ENCODE measurements at regions not wholly inside any gene's neighbourhood (a gene's known extent, or its start where the extent isn't known, plus 50 kb on each side); places are given as distances from the start of the nearest gene placed in this dataset.

DNA sequence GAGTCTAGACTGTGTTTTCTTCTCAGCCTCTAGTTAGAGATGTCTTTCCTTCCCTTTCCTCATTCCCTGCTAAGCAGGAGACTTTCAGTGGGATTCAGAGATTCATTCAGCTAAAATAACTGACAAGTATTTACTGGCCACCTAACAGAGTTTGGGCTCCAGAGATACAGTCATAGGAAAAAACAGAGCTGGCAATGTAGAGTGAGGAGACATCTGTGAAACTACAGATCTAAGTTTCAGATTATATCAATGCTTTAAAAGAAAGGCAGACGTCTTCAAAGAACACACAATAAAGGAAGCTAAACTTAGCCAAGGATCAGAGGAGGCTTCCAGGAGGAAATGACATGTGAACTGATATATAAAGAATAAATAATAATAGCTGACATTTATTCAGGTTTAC is 355.6 kb upstream of the DDI1 start:
- no peaks in the 10 kb centered on the region for H3K4me1 ChIP-seq (ENCODE audit: insufficient read depth, low read length, poor library complexity, severe bottlenecking)
- intact Hi-C loops (cut with micrococcal nuclease; ENCODE audit: unreplicated experiment), result no loop called here
- no peak overlapping the region for H2AFZ ChIP-seq (ENCODE audit: low read length)
- ChIA-PET POLR2A (interaction anchor here (0.5 to 0.6 kb wide), 2 partner anchors 11 to 298 kb away, joined by 3 read pairs; no protein-coding TSS in a partner anchor), CTCF (ENCODE audit: unreplicated experiment) (no interaction called here)
- no peak overlapping the region for H3K4me2 ChIP-seq (ENCODE audit: low read length)
- no peak for DNase-seq (ENCODE audit: low spot score)
- H3K27ac ChIP-seq (ENCODE audit: low read depth, low read length, poor library complexity, severe bottlenecking), result no peak overlapping the region
- no peaks in the 10 kb centered on the region for H3K9me3 ChIP-seq (ENCODE audit: low read length)
- TF ChIP-seq, protein P1, sequence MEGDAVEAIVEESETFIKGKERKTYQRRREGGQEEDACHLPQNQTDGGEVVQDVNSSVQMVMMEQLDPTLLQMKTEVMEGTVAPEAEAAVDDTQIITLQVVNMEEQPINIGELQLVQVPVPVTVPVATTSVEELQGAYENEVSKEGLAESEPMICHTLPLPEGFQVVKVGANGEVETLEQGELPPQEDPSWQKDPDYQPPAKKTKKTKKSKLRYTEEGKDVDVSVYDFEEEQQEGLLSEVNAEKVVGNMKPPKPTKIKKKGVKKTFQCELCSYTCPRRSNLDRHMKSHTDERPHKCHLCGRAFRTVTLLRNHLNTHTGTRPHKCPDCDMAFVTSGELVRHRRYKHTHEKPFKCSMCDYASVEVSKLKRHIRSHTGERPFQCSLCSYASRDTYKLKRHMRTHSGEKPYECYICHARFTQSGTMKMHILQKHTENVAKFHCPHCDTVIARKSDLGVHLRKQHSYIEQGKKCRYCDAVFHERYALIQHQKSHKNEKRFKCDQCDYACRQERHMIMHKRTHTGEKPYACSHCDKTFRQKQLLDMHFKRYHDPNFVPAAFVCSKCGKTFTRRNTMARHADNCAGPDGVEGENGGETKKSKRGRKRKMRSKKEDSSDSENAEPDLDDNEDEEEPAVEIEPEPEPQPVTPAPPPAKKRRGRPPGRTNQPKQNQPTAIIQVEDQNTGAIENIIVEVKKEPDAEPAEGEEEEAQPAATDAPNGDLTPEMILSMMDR (conservative IDR thresholded peaks at IDR 0.05; ENCODE audit: low read length), result no peak
- no peak for TF ChIP-seq EZH2phosphoT487 (IDR thresholded peaks at IDR 0.05; ENCODE audit: borderline replicate concordance, low read depth, low read length)
- H3K79me2 ChIP-seq (ENCODE audit: insufficient read depth, low read depth, low read length), result no peaks in the 10 kb centered on the region
- H3K9me2 ChIP-seq (ENCODE audit: insufficient read depth, low read length), result no peaks in the 10 kb centered on the region
- no peaks in the 10 kb centered on the region for H4K20me1 ChIP-seq (ENCODE audit: insufficient read depth, low read length)
- H3K36me3 ChIP-seq (ENCODE audit: insufficient read depth, low read length), result no peaks in the 10 kb centered on the region
- no peak overlapping the region for H3K4me3 ChIP-seq (ENCODE audit: low read depth, low read length, poor library complexity, severe bottlenecking)
- BruUV-seq (replicated peaks), result no TSS peak

DNA sequence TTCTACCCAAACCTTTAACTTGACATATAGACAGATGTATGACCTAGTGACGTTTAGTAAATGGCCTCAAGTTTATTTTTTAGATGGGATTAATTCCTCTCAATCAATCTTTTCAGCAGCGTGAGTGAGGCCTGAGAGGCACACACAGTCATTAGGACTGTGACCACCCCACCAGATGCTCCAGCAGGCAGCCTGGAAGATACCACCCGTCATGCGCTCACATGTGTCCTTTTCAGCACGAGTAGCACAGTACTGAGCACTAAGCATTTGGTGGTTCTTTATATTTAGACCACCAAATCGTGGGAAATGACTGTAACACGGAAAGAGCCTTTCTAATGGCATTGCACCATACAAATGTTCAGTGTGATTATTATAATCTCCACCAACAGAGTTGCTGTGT is 354.6 kb upstream of the DDI1 start:
- Histone ChIP-seq H3K27ac (ENCODE audit: low read depth, low read length, poor library complexity, severe bottlenecking) (no peak overlapping the region), H3K4me3 (ENCODE audit: low read depth, low read length, poor library complexity, severe bottlenecking) (no peak overlapping the region), H3K9me2 (ENCODE audit: insufficient read depth, low read length) (no peaks in the 10 kb centered on the region), H3K4me2 (ENCODE audit: low read length) (no peak overlapping the region), H3K36me3 (ENCODE audit: insufficient read depth, low read length) (no peaks in the 10 kb centered on the region), H4K20me1 (ENCODE audit: insufficient read depth, low read length) (no peaks in the 10 kb centered on the region), H3K79me2 (ENCODE audit: insufficient read depth, low read depth, low read length) (no peaks in the 10 kb centered on the region), H3K9me3 (ENCODE audit: low read length) (no peaks in the 10 kb centered on the region), H2AFZ (ENCODE audit: low read length) (0 out of 2 replicates have a peak overlapping the region, but pooled peaks have one; percentile 35), H3K4me1 (ENCODE audit: insufficient read depth, low read length, poor library complexity, severe bottlenecking) (no peaks in the 10 kb centered on the region)
- intact Hi-C loops (cut with micrococcal nuclease; ENCODE audit: unreplicated experiment), result loop anchor here (1.0 to 2.0 kb wide), 5 partner anchors 180 to 651 kb away; partner anchors contain the start of gene PDGFD
- TF ChIP-seq, protein P1 (conservative IDR thresholded peaks at IDR 0.05; ENCODE audit: low read length), result no peak
- ChIA-PET CTCF (ENCODE audit: unreplicated experiment) (interaction anchor here (1.2 to 1.3 kb wide), 2 partner anchors 482 to 651 kb away, joined by 3 to 7 read pairs; partner anchors contain the start of gene PDGFD), POLR2A (no interaction called here)
- no TSS peak for BruUV-seq (replicated peaks)
- DNase-seq (ENCODE audit: low spot score), result peak; percentile 2

DNA sequence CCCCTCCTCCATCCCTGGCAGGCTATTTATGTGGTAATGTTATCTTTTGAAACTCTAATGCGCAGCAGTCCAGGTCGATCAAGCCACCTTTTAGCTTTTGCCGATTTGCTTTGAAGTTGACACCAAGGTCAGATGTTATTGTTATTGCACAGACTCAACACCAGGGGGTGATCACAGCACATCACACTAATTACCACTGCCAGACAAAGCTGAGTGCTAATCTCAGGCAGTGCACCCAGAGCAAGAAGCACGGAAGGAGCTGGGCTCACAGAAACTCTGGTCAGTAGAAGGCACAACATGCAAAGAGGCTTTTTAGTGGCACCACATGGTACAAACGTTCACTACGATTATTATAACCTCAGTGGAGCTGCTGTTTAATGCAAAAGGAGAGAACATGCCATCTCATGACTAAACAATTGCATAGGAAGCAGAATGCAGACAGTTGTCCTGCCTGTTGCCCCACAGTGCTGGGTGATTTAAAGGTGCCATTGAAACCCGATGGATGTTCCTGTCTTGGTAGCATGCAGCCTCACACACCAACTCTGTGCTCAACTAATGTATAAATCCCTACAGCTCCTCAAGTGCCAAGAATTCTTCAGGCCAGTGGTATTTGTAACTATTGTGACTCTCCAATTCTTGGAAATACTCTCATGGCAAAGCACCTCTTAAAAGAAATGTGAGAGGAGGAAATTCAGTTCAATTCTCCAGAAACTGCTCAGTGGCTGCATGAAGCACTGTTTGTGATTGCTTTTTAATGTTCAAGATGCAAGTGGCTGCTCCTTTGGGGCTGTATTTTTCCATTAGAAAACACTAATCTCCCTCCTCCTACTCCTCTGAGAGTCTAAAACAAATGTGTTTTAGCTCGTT is 353.9 kb upstream of the DDI1 start:
- POLR2A ChIA-PET, result interaction anchor here (0.7 to 1.1 kb wide), 2 partner anchors 134 to 651 kb away, joined by 3 read pairs; no protein-coding TSS in a partner anchor

More for the DNA sequence above, 353.9 kb upstream of the DDI1 start:
- BruUV-seq (replicated peaks), result no TSS peak
- H3K4me3 ChIP-seq (ENCODE audit: low read depth, low read length, poor library complexity, severe bottlenecking), result no peak overlapping the region
- H3K4me1 ChIP-seq (ENCODE audit: insufficient read depth, low read length, poor library complexity, severe bottlenecking), result no peaks in the 10 kb centered on the region
- CTCF ChIA-PET (ENCODE audit: unreplicated experiment), result interaction anchor here (0.6 to 1.3 kb wide), 5 partner anchors 10 to 651 kb away, joined by 3 to 7 read pairs (median 4); partner anchors contain the start of gene PDGFD
- 0 out of 2 replicates have a peak overlapping the region, but pooled peaks have one; percentile 35 for H2AFZ ChIP-seq (ENCODE audit: low read length)
- no peak for TF ChIP-seq EZH2phosphoT487 (IDR thresholded peaks at IDR 0.05; ENCODE audit: borderline replicate concordance, low read depth, low read length)
- TF ChIP-seq, protein P1 (conservative IDR thresholded peaks at IDR 0.05; ENCODE audit: low read length), result peak; percentile 88
- no peak overlapping the region for H3K4me2 ChIP-seq (ENCODE audit: low read length)
- H4K20me1 ChIP-seq (ENCODE audit: insufficient read depth, low read length), result no peaks in the 10 kb centered on the region
- H3K27ac ChIP-seq (ENCODE audit: low read depth, low read length, poor library complexity, severe bottlenecking), result no peak overlapping the region
- no peaks in the 10 kb centered on the region for H3K79me2 ChIP-seq (ENCODE audit: insufficient read depth, low read depth, low read length)
- H3K36me3 ChIP-seq (ENCODE audit: insufficient read depth, low read length), result no peaks in the 10 kb centered on the region
- DNase-seq (ENCODE audit: low spot score), result peak; percentile 75
- no peaks in the 10 kb centered on the region for H3K9me2 ChIP-seq (ENCODE audit: insufficient read depth, low read length)
- H3K9me3 ChIP-seq (ENCODE audit: low read length), result no peaks in the 10 kb centered on the region
- intact Hi-C loops (cut with micrococcal nuclease; ENCODE audit: unreplicated experiment), result loop anchor here (1.0 to 2.0 kb wide), 5 partner anchors 180 to 650 kb away; partner anchors contain the start of gene PDGFD

All from OCI-LY7 (cell line).